ENCODE measurements at regions not wholly inside any gene's neighbourhood (a gene's known extent, or its start where the extent isn't known, plus 50 kb on each side); places are given as distances from the start of the nearest gene placed in this dataset.

DNA sequence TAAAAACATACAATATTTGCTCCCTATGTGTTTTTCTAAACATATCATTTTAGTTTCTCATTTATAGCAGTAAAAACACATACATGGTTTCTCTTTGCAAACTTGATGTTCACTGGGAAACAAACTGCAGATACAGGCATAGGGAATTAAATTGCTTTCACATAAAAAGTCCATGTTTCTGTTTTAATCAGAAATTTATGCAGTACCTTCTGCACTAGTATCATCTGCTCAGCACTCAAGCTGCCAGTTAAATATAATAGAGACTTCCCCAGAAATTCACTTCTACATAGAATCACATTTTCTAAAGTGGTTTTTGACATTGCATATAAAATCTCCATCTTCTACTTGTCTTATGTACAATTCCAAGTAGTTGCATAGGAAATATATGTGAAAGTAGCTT, 1107.3 kb upstream of the NRXN1 start:
- no peak for ATAC-seq
- DNase-seq = no peak

DNA sequence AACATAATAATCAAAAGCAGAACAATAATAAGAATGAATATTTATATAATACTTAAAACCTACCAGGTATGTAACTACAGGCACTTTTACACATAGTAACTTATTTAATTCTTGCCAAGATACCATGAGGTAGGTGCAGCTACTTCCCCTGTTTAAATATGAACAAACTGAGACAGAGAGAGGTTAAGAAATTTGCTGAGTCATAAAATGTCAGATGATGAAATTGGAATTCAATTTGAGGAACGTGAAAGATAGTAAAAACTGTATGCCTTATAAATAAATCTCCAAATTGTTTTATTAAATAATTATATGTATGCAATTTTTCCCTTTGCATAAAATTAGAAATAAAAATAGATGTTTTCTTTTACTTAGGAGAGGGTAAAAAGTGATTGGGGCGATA, 1103.3 kb upstream of the NRXN1 start:
- DNase-seq (no peak), ATAC-seq (no peak)

DNA sequence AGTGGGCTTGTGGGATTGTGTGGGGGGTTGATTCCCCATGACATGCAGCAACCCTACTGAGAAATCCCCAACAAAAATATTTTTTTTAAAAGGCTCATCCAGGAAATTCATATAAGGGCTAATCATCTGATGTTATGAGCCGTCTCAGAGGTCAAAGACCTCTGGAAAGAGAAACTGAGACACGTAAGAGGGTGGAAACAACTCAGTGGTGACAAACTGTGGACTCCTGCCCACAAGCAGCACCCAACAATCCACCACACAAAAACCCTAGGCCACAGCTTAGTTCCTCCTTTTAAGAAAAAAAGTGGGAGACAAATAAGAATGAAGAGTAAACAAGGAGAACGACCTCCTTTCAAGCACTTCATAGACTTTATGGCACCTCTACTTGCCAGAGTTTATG, 1096.1 kb upstream of the NRXN1 start:
- ATAC-seq = no peak
- no peak for DNase-seq

DNA sequence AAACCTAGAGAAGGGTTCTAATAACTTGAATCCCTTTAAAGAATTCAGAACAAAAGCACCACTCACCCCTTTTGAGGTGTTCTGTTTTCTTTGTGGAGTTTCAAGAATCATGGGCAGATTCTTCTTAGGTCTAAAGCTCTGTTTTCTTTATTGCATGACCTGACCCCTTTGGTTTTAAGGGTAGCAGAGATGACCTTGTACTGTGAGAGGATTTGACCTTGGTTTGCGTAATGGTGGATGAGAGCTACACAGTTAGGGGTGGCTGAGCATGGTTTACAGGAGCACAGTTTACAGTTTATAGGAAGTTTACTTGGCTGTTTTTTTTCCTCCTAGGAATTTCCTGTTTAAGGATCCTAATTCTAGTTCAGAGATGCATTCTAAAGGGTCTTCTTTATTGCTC, 1095.6 kb upstream of the NRXN1 start:
- no peak for ATAC-seq
- DNase-seq = no peak

DNA sequence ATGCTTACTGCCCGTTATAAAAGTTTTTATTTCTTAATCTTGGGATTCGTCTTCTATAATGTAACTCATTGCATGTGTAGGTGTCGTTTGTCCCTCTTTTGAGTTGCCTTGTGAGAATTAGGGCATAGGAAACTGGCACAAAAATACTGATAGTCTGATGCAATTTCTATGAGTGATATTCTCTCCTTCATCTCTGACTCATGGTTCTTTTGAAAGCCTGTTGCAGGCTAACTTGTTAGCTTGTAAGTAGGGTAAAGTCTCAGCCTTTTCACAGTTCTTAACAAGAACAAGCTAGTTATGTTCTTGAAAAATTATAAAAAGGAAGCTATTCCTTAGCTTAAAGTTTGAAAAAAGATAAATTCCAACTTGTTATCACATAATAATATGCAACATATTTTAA, 1085.4 kb upstream of the NRXN1 start:
- no peak for DNase-seq

DNA sequence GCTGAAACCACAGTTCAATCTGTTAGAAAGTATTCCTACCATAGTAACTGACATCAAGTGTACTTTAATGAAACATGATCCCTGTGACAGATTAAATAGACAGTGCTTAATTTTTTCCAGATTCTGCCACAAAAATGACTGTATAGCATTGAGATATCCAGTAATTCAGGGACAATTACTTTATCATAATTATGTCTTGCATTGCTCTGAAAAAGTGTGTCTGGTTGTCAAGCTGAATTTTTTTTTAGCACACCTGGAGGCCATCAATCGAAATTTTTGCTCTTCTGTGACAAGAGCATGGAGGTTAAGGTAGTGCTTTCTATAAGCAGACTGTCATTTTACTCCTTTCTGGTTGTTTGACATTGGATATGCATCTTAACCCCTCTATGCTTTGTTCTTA, 1083.8 kb upstream of the NRXN1 start:
- ATAC-seq (no peak), DNase-seq (no peak)

More for the DNA sequence above, 1085.4 kb upstream of the NRXN1 start:
- no peak for ATAC-seq

DNA sequence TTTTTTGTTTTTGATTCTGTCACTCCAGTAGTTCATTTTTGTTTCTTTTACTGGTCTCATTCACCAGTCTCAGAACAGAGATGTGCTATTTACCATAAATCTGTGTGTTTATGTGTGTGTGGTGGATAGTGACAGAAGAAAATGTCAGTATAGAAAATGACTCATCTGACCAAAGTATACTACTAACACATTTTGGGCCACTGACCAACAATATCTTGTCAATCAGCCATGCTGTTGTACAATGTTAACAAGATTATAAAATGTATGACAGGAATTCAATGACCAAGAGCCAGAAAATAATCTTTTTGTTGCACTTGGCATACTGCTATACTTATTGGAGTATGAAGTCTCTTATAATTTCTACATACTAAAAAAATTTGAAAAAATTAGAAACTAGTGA, 1081.4 kb upstream of the NRXN1 start:
- DNase-seq (no peak), ATAC-seq (no peak)

DNA sequence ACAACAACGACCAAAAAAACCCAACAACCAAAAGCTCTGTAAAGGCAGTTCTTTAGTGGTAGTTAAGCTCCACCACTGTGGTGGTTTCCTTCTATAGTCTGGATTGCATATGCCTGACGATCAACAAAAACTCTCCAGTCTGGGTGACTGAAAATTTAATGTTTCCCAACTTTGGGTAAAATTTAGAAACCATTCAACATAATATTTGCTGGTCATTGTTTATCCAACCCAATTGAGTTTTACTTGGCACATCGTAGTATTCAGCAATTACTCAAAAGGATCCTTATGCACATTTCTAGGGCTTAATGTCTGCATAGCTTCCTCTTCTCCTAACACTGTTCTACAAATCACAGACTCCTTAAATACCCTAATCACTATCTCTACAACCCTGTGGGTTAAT, 1080.2 kb upstream of the NRXN1 start:
- no peak for ATAC-seq
- no peak for DNase-seq

DNA sequence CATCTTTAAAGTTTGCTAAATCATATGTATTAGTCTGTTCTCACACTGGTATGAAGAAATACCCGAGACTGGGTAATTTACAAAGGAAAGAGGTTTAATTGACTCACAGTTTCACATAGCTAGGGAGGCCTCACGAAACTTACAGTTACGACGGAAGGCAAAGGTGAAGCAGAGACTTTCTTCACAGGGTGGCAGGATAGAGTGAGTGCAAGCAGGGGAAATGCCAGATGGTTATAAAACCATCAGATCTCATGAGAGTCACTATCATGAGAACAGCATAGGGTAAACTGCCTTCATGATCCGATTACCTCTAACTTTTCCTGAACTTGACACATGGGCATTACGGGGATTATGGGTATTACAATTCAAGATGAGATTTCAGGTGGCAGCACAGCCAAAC, 1075.2 kb upstream of the NRXN1 start:
- no peak for ATAC-seq
- DNase-seq = no peak

DNA sequence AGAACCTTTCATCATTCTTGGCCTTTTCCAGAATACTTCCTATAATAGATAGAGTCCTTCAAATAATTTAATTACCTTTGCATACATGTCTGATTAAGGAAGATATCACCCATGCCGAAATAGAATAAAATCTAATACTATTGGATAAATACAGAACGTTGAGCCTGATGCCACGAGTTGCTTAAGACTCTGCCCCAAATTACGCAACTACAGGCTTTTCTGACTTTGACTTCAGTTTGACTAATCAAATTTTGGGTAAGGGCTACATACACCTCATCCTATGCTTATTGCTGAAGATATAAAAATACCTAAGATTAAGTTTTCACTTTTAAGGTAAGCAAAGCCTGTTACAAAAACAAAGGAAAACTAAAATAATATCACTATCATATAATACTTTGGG, 1065.1 kb upstream of the NRXN1 start:
- DNase-seq = no peak

DNA sequence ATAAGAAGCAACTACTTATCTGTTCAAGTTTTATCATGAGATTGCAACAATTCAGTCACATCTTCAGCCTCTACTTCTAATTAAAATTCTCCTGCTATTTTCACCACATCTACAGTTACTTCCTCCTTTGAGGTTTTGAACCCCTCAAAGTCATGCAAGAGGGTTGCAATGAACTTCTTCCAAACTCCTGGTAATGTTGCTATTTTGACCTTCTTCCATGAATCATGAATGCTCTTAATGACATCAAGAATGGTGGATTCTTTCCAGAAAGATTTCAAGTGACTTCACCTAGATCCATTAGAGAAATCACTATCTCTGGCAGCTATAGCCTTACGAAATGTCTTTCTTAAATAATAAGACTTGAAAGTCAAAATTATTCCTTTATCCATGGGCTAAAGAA, 1052.8 kb upstream of the NRXN1 start:
- no peak for DNase-seq
- no peak for ATAC-seq

More for the DNA sequence above, 1065.1 kb upstream of the NRXN1 start:
- ATAC-seq = no peak

DNA sequence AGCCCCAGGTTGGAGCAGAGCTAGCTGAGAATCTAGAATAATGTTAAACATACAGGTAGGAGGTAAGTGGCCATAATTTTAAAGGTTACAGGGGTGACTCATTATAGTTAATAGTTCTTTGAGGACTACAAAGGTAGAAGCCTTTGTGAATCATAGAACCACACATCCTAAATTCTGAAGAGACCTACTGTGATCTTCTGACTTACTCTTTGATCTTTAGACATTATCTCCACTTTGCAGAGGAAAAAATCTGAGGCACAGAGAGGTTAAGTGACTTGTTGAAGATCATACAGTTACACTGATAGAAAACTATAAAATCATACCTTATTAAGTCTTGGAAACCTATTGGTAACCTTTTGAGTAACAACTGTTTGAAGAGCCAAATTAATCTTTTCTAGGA, 1051.3 kb upstream of the NRXN1 start:
- no peak for ATAC-seq
- no peak for DNase-seq

DNA sequence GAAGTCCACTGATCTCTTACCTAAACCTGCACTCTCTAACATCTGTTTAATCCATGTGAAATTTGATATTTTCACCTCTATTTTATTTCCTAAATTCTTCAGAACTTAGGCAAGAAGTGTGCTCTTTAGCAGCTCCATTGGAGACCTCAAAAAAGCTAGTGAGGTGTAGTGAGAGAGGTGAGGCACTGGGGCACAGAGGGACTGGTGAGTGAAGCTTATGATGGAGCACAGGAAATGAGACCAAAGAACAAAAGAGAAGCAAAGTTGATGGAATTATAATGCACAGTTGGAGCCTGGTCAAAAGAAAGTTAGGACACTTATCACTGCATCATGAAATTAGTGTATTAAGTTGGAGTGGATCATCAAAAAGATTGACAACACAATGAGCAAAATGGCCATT, 1050.7 kb upstream of the NRXN1 start:
- DNase-seq (no peak), ATAC-seq (no peak)

DNA sequence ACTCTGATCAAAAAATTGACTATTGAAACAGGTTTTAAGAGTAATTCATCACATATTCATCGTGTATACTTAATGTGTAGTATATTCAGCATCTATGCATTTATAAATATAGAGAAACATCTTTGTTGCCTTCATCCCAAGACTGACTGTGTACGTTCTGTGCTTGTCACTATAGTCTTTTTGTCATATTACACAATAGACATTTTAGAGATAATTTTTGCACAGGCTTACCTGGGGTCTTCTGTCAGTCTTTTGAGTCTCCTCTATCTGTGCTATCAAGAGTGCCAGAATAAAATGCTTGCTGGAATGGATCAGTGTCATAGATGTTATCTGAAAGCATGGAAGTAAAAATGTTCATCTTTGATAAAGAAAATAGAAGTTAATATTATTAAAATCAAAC, 1047.7 kb upstream of the NRXN1 start:
- no peak for ATAC-seq
- no peak for DNase-seq

DNA sequence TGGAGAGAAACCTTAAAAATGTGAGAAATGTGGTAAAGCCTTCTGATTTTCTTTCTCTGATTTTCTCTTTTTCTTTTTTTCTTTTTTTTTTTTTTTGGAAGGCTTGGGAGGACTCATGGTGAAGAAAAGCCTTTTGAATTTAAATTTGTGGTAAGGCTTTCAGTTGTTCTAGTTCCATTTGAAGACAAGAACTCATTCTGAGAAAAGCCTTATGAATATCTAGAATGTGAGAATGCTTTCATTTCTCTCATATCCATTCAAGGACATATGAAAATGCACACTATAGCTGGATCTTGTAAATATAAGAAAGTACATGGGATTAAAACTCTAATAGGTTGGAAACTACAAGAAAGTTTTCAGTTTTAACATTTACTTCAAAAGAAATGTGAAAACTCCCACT, 1045.2 kb upstream of the NRXN1 start:
- DNase-seq (no peak), ATAC-seq (no peak)

DNA sequence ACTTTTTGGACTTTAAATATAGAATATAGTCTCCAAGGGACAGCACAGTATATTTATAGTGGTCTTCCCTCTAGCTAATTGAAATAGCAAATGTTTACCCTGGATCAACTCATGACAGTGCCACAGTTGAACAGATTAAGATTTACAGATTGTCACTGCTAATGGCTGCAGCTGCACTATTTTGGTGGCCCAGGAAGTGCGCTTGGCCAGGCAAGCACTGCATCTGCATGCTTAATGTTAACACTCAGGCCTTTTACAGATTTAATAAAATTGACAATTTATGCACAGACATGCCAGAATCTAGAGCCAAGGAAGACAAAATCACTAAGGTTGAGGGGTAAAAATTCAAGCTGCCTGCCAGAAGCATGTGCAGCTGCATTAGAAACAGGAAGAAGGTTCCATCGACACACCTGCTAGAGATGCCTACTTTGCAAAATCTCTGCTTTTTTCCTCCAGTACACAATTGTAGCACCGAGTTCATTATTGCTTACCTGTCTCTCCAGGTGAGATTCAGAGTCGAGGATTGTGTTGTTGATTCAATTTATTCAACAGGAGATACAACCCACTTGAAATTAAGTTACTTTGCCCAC, 1042.3 kb upstream of the NRXN1 start:
- DNase-seq (no peak), ATAC-seq (no peak)

DNA sequence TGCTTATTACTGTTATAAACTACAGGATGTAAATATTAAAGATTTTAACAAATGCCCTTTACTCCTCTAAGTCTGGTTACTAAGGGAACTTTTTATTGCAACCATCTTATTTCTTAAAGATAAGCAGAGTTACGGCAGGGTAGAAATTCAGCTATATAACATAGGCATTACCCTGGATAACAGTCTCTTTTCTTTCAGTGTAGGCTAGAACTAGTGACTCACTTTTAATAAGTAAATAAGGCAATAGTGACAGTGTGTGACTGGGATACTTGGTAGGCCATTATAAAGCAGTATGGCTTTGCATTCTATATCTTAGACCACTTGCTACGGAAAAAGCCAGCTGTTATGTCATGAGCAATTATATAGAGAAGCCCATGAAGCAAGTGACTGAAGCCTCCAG, 1041.0 kb upstream of the NRXN1 start:
- DNase-seq = no peak
- no peak for ATAC-seq

DNA sequence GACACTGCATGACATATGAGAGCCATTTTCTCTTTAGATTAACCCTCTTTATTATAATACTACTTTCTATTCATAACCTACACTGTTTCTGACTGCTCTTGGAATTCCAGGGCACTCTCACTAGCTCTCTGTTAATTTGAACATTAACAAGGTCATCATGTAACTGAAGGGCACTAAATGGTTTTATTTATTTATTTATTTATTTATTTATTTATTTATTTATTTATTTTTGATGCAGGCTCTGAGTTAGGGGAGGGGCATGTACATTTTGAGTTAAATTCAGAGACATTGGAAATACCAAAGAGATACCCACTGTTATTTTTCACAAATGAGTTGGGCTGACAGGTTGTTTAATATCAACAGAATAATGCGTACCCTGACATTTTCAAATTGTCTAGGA, 1038.7 kb upstream of the NRXN1 start:
- ATAC-seq (no peak), DNase-seq (no peak)

DNA sequence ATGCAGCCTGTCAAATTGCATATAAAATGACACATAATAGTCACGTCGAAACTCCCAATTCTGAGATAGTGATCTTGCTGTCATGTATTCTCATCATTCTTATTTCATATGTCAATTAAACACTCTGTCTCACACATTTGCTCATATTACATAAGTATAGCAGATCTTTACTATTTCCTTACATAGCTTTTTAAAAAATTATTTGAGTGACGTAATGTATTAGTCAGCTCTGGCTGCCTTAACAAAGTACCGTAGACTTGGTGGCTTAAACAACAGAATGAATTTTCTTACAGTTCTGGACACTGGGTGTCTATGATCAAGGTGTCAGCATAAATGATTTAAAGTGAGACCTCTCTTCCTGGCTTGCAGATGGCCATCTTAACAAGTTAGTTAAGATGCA, 1032.3 kb upstream of the NRXN1 start:
- ATAC-seq = no peak
- no peak for DNase-seq

DNA sequence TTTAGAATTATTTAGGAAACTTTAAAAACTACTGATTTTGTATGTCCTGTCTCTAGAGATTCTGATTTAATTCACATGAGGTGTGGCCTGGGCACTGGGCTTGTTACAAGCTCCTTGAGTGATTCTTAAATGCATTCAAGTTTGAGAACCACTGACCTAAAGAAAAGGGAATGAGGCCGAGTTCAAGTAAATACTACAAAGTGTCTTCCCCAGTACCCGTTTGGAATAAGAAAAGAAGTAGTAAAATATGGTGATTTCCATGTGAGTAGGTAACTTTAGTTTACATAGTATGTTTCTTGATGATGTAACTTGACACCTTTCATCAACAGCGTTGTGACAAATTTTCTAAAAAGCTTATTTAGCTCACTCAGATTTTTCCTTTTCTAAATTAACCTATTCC, 1022.9 kb upstream of the NRXN1 start:
- ATAC-seq (no peak), DNase-seq (no peak)

DNA sequence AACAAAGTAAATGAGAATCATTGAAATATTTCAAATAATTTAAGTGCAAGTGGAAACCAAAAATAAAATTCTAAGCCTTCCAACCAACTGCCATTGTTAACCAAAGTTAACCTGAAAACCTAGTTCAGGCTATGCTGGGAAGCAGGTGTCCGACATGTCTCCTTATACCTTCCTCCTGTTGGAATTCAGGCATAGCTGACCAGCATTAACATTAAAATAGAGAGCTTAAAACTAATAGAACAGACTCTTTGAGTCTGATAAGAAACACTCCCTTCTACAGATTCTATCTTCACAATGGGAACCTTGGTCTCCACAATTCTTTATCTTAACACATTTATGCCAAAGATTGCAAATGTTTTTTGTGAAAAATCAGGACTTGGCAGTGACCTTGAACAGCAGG, 1004.9 kb upstream of the NRXN1 start:
- ATAC-seq = no peak

DNA sequence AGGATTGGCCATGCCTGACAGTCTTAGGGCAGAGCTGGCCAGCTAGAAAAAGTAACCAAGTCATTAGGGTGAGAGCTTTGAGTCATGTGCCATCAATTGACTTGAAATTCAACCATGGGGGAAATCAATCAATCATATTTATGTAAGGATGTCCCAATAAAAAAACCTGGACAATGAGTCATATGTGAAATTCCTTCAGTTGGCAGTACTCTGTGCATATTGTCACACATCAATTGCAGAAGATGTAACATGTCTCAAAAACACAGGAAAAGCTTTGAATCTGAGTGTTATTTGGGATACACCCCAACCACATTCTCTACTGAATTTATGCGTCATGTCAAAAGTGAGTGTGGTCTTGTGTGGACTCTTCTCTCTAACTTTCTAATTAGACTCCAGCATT, 1004.1 kb upstream of the NRXN1 start:
- no peak for DNase-seq
- no peak for ATAC-seq

More for the DNA sequence above, 1004.9 kb upstream of the NRXN1 start:
- no peak for DNase-seq

DNA sequence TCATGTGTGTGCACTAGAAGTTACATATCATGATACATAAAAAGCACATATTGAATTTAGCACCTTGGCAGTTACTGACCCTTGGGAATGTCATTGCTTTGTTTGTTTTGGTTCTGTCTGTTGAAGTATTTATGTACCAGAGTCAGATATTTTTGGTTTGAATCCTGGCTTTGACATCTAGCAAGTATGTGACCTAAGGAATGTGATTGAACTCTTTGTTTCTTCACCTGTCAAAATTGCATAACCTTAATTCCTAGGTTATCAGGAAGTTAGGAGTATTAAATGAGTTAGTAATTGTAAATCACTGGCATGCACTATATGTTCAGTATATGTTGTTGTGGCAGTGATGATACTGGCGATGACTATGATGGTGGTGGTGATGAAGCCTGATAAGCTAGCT, 1003.5 kb upstream of the NRXN1 start:
- ATAC-seq (no peak), DNase-seq (no peak)

DNA sequence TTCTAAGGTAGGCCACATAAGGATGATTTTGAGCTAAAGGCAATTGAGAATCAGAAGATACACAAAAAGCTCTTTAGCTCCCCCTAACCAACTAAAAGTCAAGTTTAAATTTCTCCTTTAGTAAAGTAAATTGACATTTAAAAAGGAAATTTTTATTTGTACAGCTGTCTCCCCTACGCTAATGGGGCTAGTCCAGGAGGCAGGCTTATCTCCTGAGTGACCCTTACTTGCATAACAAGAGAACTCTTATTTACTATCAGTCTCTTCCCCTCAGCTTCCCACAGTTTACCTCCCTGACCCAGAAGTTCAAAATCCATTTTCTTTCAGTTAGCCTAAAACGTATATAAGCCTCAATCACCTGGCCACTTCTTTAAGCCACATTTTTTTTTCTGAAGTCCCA, 1002.8 kb upstream of the NRXN1 start:
- no peak for DNase-seq
- no peak for ATAC-seq

DNA sequence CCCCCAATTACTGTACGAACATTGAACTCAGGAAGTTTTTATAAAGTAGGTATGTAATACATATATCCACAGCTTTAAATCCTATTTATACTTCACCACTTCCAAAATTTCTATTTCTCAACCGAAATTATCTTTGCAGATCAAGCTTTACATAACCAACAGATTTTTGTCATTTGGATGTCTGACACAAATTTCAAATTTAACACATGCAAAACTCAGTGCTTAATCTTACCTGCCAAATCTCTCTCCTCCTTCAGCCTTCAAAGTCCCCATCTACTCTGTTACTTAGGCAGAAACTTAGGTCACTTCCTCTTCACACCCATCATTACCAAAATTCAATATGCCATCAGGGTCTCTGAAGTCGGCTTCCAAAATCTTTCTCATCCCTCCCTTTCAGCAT, 990.1 kb upstream of the NRXN1 start:
- ATAC-seq = no peak

More for the DNA sequence above, 990.1 kb upstream of the NRXN1 start:
- no peak for DNase-seq

Data from stimulated activated naive CD8-positive, alpha-beta T cell treated with anti-CD3 and anti-CD28 coated beads, Interleukin-15, Interleukin-2, amounts not matched to agents 100 U/mL and 50 U/mL, for 24 hours (primary cell).